ENCODE measurements at regions not wholly inside any gene's neighbourhood (a gene's known extent, or its start where the extent isn't known, plus 50 kb on each side); places are given as distances from the start of the nearest gene placed in this dataset.

GRCh38 chr12:75571204-75571603 is 59.8 kb upstream of the KRR1 start:
- TF ChIP-seq SMC3 (IDR thresholded peaks at IDR 0.05; ENCODE audit: low read depth, low read length): no peak
- TF ChIP-seq NRF1 (IDR thresholded peaks at IDR 0.05; ENCODE audit: low read depth, low read length): no peak
- no peak for TF ChIP-seq RAD21 (IDR thresholded peaks at IDR 0.05; ENCODE audit: low read length)
- no peak for TF ChIP-seq USF2 (IDR thresholded peaks at IDR 0.05; ENCODE audit: borderline replicate concordance, low read depth, low read length)
- TF ChIP-seq CTCF (IDR thresholded peaks at IDR 0.05): no peak
- TF ChIP-seq TAF1 (IDR thresholded peaks at IDR 0.05; ENCODE audit: borderline replicate concordance, low read depth, low read length): no peak
- TF ChIP-seq EP300 (IDR thresholded peaks at IDR 0.05; ENCODE audit: borderline replicate concordance in 1 of 2, low read depth in 1 of 2, low read length in 1 of 2): no peak
- no peak for TF ChIP-seq REST (IDR thresholded peaks at IDR 0.05; ENCODE audit: low read depth, low read length)
- no peak for TF ChIP-seq FOXM1 (IDR thresholded peaks at IDR 0.05; ENCODE audit: low read depth)
- TF ChIP-seq POLR2AphosphoS5 (IDR thresholded peaks at IDR 0.05; ENCODE audit: low read depth, low read length): no peak
- TF ChIP-seq JUND (IDR thresholded peaks at IDR 0.05): no peak
